Uterus (tissue), 2 donors: ENCODE measurements at regions not wholly inside any gene's neighbourhood (a gene's known extent, or its start where the extent isn't known, plus 50 kb on each side); places are given as distances from the start of the nearest gene placed in this dataset.

Experiments
- POLR2A ChIP-seq, 2 donors: fragments of 450-650 bp; IDR thresholded peaks; one replicate each; pipeline ENCODE4 v1.6.1; 2016; ENCODE audit warnings: antibody characterized with exemption in 2 of 2, mild to moderate bottlenecking in 1 of 2, moderate library complexity in 1 of 2
- TF ChIP-seq, protein P1 (sequence below), 4 experiments: fragments of 200-600 bp in 2 of 4; fragments of 450-650 bp in 2 of 4; sonication (generic) in 2 of 4; IDR thresholded peaks; one replicate each; pipeline ENCODE4 v1.5.1; 2016 to 2019; ENCODE audit warnings: antibody characterized with exemption in 4 of 4, mild to moderate bottlenecking in 2 of 4, moderate library complexity in 1 of 4

DNA sequence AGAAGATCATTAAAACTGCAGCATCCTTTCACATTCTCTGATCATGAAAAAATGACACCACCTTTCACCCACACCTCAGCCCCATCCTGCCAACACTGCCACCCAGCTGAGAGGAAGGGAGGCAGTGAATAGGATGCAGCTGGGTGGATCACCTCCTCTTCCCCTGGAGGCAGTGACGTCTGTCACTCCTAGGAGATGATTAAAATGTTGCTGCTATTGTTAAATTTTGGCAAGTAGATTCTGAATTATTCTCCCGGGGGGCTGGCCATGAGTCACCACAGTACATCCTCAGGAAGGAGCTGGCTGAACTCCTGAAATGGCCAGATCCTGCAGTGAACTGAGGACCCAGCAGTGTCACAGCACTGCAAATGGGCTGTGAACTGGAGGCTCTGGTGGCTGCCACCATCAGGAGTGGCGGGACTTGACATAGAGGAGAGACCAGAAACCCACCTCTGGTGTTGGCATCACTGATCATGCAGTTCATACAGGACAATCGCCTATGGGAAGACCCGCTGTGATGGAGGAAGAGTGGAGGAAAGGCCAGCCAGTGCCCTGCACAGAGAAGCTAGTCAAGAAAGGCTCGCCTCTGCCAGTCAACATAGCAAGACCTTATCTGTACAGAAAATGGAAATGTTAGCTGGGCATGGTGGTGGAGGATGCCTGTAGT, 199.1 kb downstream of the FAM43A start:
- TF ChIP-seq, protein P1, sequence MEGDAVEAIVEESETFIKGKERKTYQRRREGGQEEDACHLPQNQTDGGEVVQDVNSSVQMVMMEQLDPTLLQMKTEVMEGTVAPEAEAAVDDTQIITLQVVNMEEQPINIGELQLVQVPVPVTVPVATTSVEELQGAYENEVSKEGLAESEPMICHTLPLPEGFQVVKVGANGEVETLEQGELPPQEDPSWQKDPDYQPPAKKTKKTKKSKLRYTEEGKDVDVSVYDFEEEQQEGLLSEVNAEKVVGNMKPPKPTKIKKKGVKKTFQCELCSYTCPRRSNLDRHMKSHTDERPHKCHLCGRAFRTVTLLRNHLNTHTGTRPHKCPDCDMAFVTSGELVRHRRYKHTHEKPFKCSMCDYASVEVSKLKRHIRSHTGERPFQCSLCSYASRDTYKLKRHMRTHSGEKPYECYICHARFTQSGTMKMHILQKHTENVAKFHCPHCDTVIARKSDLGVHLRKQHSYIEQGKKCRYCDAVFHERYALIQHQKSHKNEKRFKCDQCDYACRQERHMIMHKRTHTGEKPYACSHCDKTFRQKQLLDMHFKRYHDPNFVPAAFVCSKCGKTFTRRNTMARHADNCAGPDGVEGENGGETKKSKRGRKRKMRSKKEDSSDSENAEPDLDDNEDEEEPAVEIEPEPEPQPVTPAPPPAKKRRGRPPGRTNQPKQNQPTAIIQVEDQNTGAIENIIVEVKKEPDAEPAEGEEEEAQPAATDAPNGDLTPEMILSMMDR (IDR thresholded peaks at IDR 0.05) = no peak
- no peak for TF ChIP-seq POLR2A (IDR thresholded peaks at IDR 0.05)
